ENCODE measurements at regions not wholly inside any gene's neighbourhood (a gene's known extent, or its start where the extent isn't known, plus 50 kb on each side); places are given as distances from the start of the nearest gene placed in this dataset.
A peak's percentile ranks its signal among the peaks of the same experiment; 100 is the strongest.

GRCh38 chr21:16870103-16870502 lies 642.7 kb upstream of the CXADR start:
- no peak for DNase-seq

GRCh38 chr21:16872616-16873015 lies 640.2 kb upstream of the CXADR start:
- no peak for DNase-seq

GRCh38 chr21:16873176-16873575 lies 639.7 kb upstream of the CXADR start:
- DNase-seq, result no peak

GRCh38 chr21:16873596-16873995 lies 639.2 kb upstream of the CXADR start:
- DNase-seq, result no peak

GRCh38 chr21:16879479-16879878 lies 633.4 kb upstream of the CXADR start:
- no peak for DNase-seq

- no peak for DNase-seq
Observed at GRCh38 chr21:16891821-16892220, 621.0 kb upstream of the CXADR start.

- no peak for DNase-seq
Observed at GRCh38 chr21:16900685-16901084, 612.2 kb upstream of the CXADR start.

GRCh38 chr21:16908077-16908476 lies 604.8 kb upstream of the CXADR start:
- peak; percentile 66 for DNase-seq

GRCh38 chr21:16910435-16911165 lies 602.2 kb upstream of the CXADR start:
- no peak for DNase-seq

- no peak for DNase-seq
Observed at GRCh38 chr21:16911166-16911607, 601.7 kb upstream of the CXADR start.

- DNase-seq, result no peak
Observed at GRCh38 chr21:16912075-16912474, 600.8 kb upstream of the CXADR start.

GRCh38 chr21:16913010-16913409 lies 599.8 kb upstream of the CXADR start:
- no peak for DNase-seq

GRCh38 chr21:16928439-16928838 lies 584.4 kb upstream of the CXADR start:
- no peak for DNase-seq

GRCh38 chr21:16932314-16932713 lies 580.5 kb upstream of the CXADR start:
- DNase-seq, result no peak

- DNase-seq, result peak; percentile 23
Observed at GRCh38 chr21:16942703-16943102, 570.1 kb upstream of the CXADR start.

GRCh38 chr21:16943231-16943630 lies 569.6 kb upstream of the CXADR start:
- DNase-seq, result no peak

GRCh38 chr21:16945580-16945979 lies 567.3 kb upstream of the CXADR start:
- DNase-seq, result peak; percentile 8

- DNase-seq, result no peak
Observed at GRCh38 chr21:16956824-16957223, 556.0 kb upstream of the CXADR start.

- no peak for DNase-seq
Observed at GRCh38 chr21:16965424-16965823, 547.4 kb upstream of the CXADR start.

- DNase-seq, result no peak
Observed at GRCh38 chr21:16968436-16968835, 544.4 kb upstream of the CXADR start.

GRCh38 chr21:16969636-16970035 lies 543.2 kb upstream of the CXADR start:
- DNase-seq, result no peak

- no peak for DNase-seq
Observed at GRCh38 chr21:16974060-16974459, 538.8 kb upstream of the CXADR start.

GRCh38 chr21:16976193-16976592 lies 536.6 kb upstream of the CXADR start:
- no peak for DNase-seq

GRCh38 chr21:16978309-16978895 lies 534.4 kb upstream of the CXADR start:
- no peak for DNase-seq

- DNase-seq, result no peak
Observed at GRCh38 chr21:16979574-16979973, 533.3 kb upstream of the CXADR start.
